Activated naive CD4-positive, alpha-beta T cell treated with anti-CD3 and anti-CD28 coated beads, Interleukin-2, amount 50 U/mL, for 72 hours (primary cell): ENCODE measurements at regions not wholly inside any gene's neighbourhood (a gene's known extent, or its start where the extent isn't known, plus 50 kb on each side); places are given as distances from the start of the nearest gene placed in this dataset.

Experiments used
- ATAC-seq, 2 donors: fragments of 150-1000 bp; cut with Tn5 transposase; 2 replicates each; pipeline ENCODE4 v1.10.0; 2021; ENCODE audit warnings: mild to moderate bottlenecking in 2 of 2, moderate library complexity in 2 of 2
- DNase-seq, 2 donors: peaks; one replicate each; pipeline ENCODE4 v3.0.0; 2021 to 2022; ENCODE audit warnings: low spot score in 2 of 2
- H3K27ac Mint-ChIP-seq, 2 donors: one replicate each; pipeline ENCODE4 v1.8.0; 2022; ENCODE audit warnings: mild to moderate bottlenecking in 2 of 2, mixed read lengths in 2 of 2
- H3K36me3 Mint-ChIP-seq, 2 donors: one replicate each; pipeline ENCODE4 v1.8.0; 2022; ENCODE audit warnings: mixed read lengths in 2 of 2
- H3K9me3 Mint-ChIP-seq, 2 donors: one replicate each; pipeline ENCODE4 v1.8.0; 2022; ENCODE audit warnings: mixed read lengths in 2 of 2

GRCh38 chr11:92879086-92879485 is 90.4 kb upstream of the MTNR1B start:
- Mint-ChIP-seq H3K36me3 (no peaks in the 10 kb centered on the region), H3K27ac (no peak overlapping the region), H3K9me3 (no peaks in the 10 kb centered on the region)
- DNase-seq = no peak
- no peak for ATAC-seq

- no peak overlapping the region for H3K27ac Mint-ChIP-seq
- no peaks in the 10 kb centered on the region for H3K9me3 Mint-ChIP-seq
- no peak for DNase-seq
- H3K36me3 Mint-ChIP-seq = no peaks in the 10 kb centered on the region
- no peak for ATAC-seq
Measured at GRCh38 chr11:92880381-92880780, 89.1 kb upstream of the MTNR1B start.

- Mint-ChIP-seq H3K27ac (no peak overlapping the region), H3K36me3 (no peaks in the 10 kb centered on the region), H3K9me3 (no peaks in the 10 kb centered on the region)
- DNase-seq (no peak), ATAC-seq (no peak)
Measured at GRCh38 chr11:92881940-92882450, 87.5 kb upstream of the MTNR1B start.

GRCh38 chr11:92882828-92883611 is 86.4 kb upstream of the MTNR1B start:
- Mint-ChIP-seq H3K27ac (no peak overlapping the region), H3K36me3 (no peaks in the 10 kb centered on the region), H3K9me3 (no peaks in the 10 kb centered on the region)
- DNase-seq (no peak), ATAC-seq (no peak)

GRCh38 chr11:92885600-92885999 is 83.9 kb upstream of the MTNR1B start:
- Mint-ChIP-seq H3K36me3 (no peaks in the 10 kb centered on the region), H3K9me3 (no peaks in the 10 kb centered on the region), H3K27ac (no peak overlapping the region)
- ATAC-seq = no peak
- no peak for DNase-seq

- H3K9me3 Mint-ChIP-seq = no peaks in the 10 kb centered on the region
- peak in 1 of 2 donors; percentile 7 for DNase-seq
- no peak overlapping the region for H3K27ac Mint-ChIP-seq
Measured at GRCh38 chr11:92886243-92886905, 83.1 kb upstream of the MTNR1B start.

GRCh38 chr11:92888696-92889095 is 80.8 kb upstream of the MTNR1B start:
- no peak for ATAC-seq
- H3K9me3 Mint-ChIP-seq = no peaks in the 10 kb centered on the region
- H3K27ac Mint-ChIP-seq = no peak overlapping the region
- no peaks in the 10 kb centered on the region for H3K36me3 Mint-ChIP-seq
- DNase-seq = no peak

More at GRCh38 chr11:92886243-92886905, 83.1 kb upstream of the MTNR1B start:
- peak in 1 of 2 donors; percentile 61 for ATAC-seq
- no peaks in the 10 kb centered on the region for H3K36me3 Mint-ChIP-seq

- Mint-ChIP-seq H3K36me3 (no peaks in the 10 kb centered on the region), H3K27ac (no peak overlapping the region), H3K9me3 (no peaks in the 10 kb centered on the region)
- ATAC-seq (no peak), DNase-seq (no peak)
Measured at GRCh38 chr11:92890846-92891245, 78.6 kb upstream of the MTNR1B start.

- DNase-seq = no peak
- no peaks in the 10 kb centered on the region for H3K36me3 Mint-ChIP-seq
- no peak overlapping the region for H3K27ac Mint-ChIP-seq
- H3K9me3 Mint-ChIP-seq = no peaks in the 10 kb centered on the region
- no peak for ATAC-seq
Measured at GRCh38 chr11:92892802-92893684, 76.4 kb upstream of the MTNR1B start.

GRCh38 chr11:92894197-92894596 is 75.3 kb upstream of the MTNR1B start:
- ATAC-seq (no peak), DNase-seq (no peak)
- no peaks in the 10 kb centered on the region for H3K9me3 Mint-ChIP-seq
- H3K27ac Mint-ChIP-seq = no peak overlapping the region
- no peaks in the 10 kb centered on the region for H3K36me3 Mint-ChIP-seq

- H3K9me3 Mint-ChIP-seq = no peaks in the 10 kb centered on the region
- no peak for DNase-seq
- no peaks in the 10 kb centered on the region for H3K36me3 Mint-ChIP-seq
- ATAC-seq = no peak
- no peak overlapping the region for H3K27ac Mint-ChIP-seq
Measured at GRCh38 chr11:92897487-92897886, 72.0 kb upstream of the MTNR1B start.

- no peaks in the 10 kb centered on the region for H3K36me3 Mint-ChIP-seq
- H3K27ac Mint-ChIP-seq = no peak overlapping the region
- peaks cover 4% of the 10 kb centered on the region in 2 donors for H3K9me3 Mint-ChIP-seq
- ATAC-seq (no peak), DNase-seq (no peak)
Measured at GRCh38 chr11:92902417-92902816, 67.0 kb upstream of the MTNR1B start.

GRCh38 chr11:92907671-92908070 is 61.8 kb upstream of the MTNR1B start:
- DNase-seq = no peak
- Mint-ChIP-seq H3K9me3 (peaks cover 4 to 9% of the 10 kb centered on the region in 2 donors), H3K27ac (no peak overlapping the region), H3K36me3 (no peaks in the 10 kb centered on the region)
- no peak for ATAC-seq

- ATAC-seq (no peak), DNase-seq (no peak)
- Mint-ChIP-seq H3K9me3 (peaks cover 2 to 7% of the 10 kb centered on the region in 2 donors), H3K27ac (no peak overlapping the region), H3K36me3 (no peaks in the 10 kb centered on the region)
Measured at GRCh38 chr11:92909214-92909613, 60.2 kb upstream of the MTNR1B start.

GRCh38 chr11:92911478-92911877 is 58.0 kb upstream of the MTNR1B start:
- no peaks in the 10 kb centered on the region for H3K36me3 Mint-ChIP-seq
- peaks cover 0 to 5% of the 10 kb centered on the region in 2 donors for H3K9me3 Mint-ChIP-seq
- ATAC-seq = no peak
- DNase-seq = no peak
- no peak overlapping the region for H3K27ac Mint-ChIP-seq

- ATAC-seq (no peak), DNase-seq (no peak)
- Mint-ChIP-seq H3K27ac (no peak overlapping the region), H3K9me3 (peaks cover 0 to 5% of the 10 kb centered on the region in 2 donors), H3K36me3 (no peaks in the 10 kb centered on the region)
Measured at GRCh38 chr11:92915551-92915950, 53.9 kb upstream of the MTNR1B start.

- no peaks in the 10 kb centered on the region for H3K36me3 Mint-ChIP-seq
- DNase-seq (no peak), ATAC-seq (no peak)
- no peak overlapping the region for H3K27ac Mint-ChIP-seq
- H3K9me3 Mint-ChIP-seq = peaks cover 0 to 5% of the 10 kb centered on the region in 2 donors
Measured at GRCh38 chr11:92916299-92916698, 53.2 kb upstream of the MTNR1B start.
